Upper lobe of left lung (tissue), 6 donors: ENCODE measurements at regions not wholly inside any gene's neighbourhood (a gene's known extent, or its start where the extent isn't known, plus 50 kb on each side); places are given as distances from the start of the nearest gene placed in this dataset.

Source experiments
- ATAC-seq, 2 donors: fragments of 200-7000 bp; cut with Tn5 transposase; one replicate each; pipeline ENCODE4 v1.9.1; 2022; ENCODE audit warnings: mild to moderate bottlenecking in 2 of 2, moderate library complexity in 2 of 2; ENCODE audit not compliant: low FRiP score in 2 of 2
- DNase-seq, 2 donors: peaks; one replicate each; pipeline ENCODE4 v3.0.0-alpha.2; 2019 to 2020
- H3K27ac ChIP-seq, 4 donors: fragments of 200-600 bp; sonication (generic); one replicate each; pipeline ENCODE4 v1.5.1; 2016 to 2019
- H3K27me3 ChIP-seq, 4 donors: fragments of 200-600 bp; sonication (generic); one replicate each; pipeline ENCODE4 v1.5.1; 2017 to 2019
- H3K36me3 ChIP-seq, 4 donors: fragments of 200-600 bp; sonication (generic); one replicate each; pipeline ENCODE4 v1.5.1; 2016 to 2019
- H3K4me1 ChIP-seq, 4 donors: fragments of 200-600 bp; sonication (generic); one replicate each; pipeline ENCODE4 v1.5.1; 2018 to 2019
- H3K4me3 ChIP-seq, 4 donors: fragments of 200-600 bp; sonication (generic); one replicate each; pipeline ENCODE4 v1.5.1; 2017 to 2019; ENCODE audit warnings: mild to moderate bottlenecking in 2 of 4, moderate library complexity in 1 of 4
- H3K9me3 ChIP-seq, 4 donors: fragments of 200-600 bp; sonication (generic); one replicate each; pipeline ENCODE4 v1.5.1; 2018 to 2019
- CTCF ChIP-seq, 6 experiments: fragments of 450-650 bp in 4 of 6; fragments of 200-600 bp in 2 of 6; sonication (generic) in 2 of 6; IDR thresholded peaks; one replicate each; pipeline ENCODE4 v1.5.1; 2016 to 2019; ENCODE audit warnings: antibody characterized with exemption in 6 of 6
- EP300 ChIP-seq, 4 donors: sonication (generic); formaldehyde crosslinking; IDR thresholded peaks; one replicate each; pipeline ENCODE4 v1.5.1; 2017; ENCODE audit warnings: antibody characterized with exemption in 4 of 4, control low read depth in 2 of 4
- POLR2A ChIP-seq, 4 donors: fragments of 450-650 bp; IDR thresholded peaks; one replicate each; pipeline ENCODE4 v1.5.1; 2016 to 2017; ENCODE audit warnings: antibody characterized with exemption in 4 of 4, mild to moderate bottlenecking in 2 of 4
- POLR2AphosphoS5 ChIP-seq, 2 donors: sonication (generic); formaldehyde crosslinking; IDR thresholded peaks; one replicate each; pipeline ENCODE4 v1.5.1; 2017; ENCODE audit warnings: antibody characterized with exemption in 2 of 2
- WGBS, 2 donors: methylation state at CpG; one replicate each; pipeline ENCODE4 v1.1.5; 2017 to 2018; 5-methylcytosine and 5-hydroxymethylcytosine counted together
- donor health status: DM: no; HTN: no; CAD: no; lungs with moderate emphysema.
- donor health status: DM: no; HTN: yes; CAD: no; lungs with severe emphysema.

DNA sequence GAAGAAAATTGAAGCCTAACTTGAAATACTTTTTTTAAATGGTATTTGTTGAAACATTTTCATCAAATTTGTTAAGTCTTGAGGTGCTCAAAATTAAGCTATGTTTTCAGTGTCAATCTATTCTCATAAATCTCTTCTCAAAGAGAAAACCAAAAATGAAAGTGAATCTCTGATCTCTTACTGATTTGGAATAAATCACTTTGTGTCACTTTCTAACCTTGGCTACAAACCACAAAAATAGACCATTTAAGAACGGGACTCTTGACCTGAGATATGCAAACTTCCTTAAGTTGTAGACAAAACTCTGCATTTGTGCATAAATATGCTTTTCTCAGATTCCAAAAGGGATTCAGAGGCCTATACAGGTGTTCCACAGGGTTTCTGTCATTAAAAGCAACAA, 192.9 kb downstream of the SEC23A start:
- ATAC-seq = no peak
- TF ChIP-seq POLR2A (IDR thresholded peaks at IDR 0.05) (no peak), POLR2AphosphoS5 (IDR thresholded peaks at IDR 0.05) (no peak), CTCF (IDR thresholded peaks at IDR 0.05) (no peak), EP300 (IDR thresholded peaks at IDR 0.05) (no peak)

GRCh38 chr14:38904959-38905358, 198.1 kb downstream of the SEC23A start:
- TF ChIP-seq POLR2A (IDR thresholded peaks at IDR 0.05) = no peak
- TF ChIP-seq CTCF (IDR thresholded peaks at IDR 0.05) = no peak
- no peak for TF ChIP-seq POLR2AphosphoS5 (IDR thresholded peaks at IDR 0.05)
- no peak for TF ChIP-seq EP300 (IDR thresholded peaks at IDR 0.05)
- Histone ChIP-seq H3K4me3 (no peak overlapping the region), H3K27me3 (no peaks in the 10 kb centered on the region), H3K9me3 (no peaks in the 10 kb centered on the region), H3K36me3 (no peaks in the 10 kb centered on the region), H3K4me1 (no peaks in the 10 kb centered on the region), H3K27ac (no peak overlapping the region)
- DNase-seq (no peak), ATAC-seq (no peak)

More for the DNA sequence above, 192.9 kb downstream of the SEC23A start:
- no peak overlapping the region for H3K4me3 ChIP-seq
- H3K27ac ChIP-seq = no peak overlapping the region
- H3K36me3 ChIP-seq = no peaks in the 10 kb centered on the region
- 17 to 23% methylated on average over 1 of the region's 1 CpG for WGBS, 2 donors
- no peaks in the 10 kb centered on the region for H3K4me1 ChIP-seq
- no peaks in the 10 kb centered on the region for H3K27me3 ChIP-seq
- DNase-seq = no peak
- no peaks in the 10 kb centered on the region for H3K9me3 ChIP-seq

GRCh38 chr14:38901791-38902190, 201.2 kb downstream of the SEC23A start:
- TF ChIP-seq CTCF (IDR thresholded peaks at IDR 0.05) = no peak
- TF ChIP-seq POLR2A (IDR thresholded peaks at IDR 0.05) = no peak
- TF ChIP-seq EP300 (IDR thresholded peaks at IDR 0.05) = no peak
- TF ChIP-seq POLR2AphosphoS5 (IDR thresholded peaks at IDR 0.05) = no peak
- Histone ChIP-seq H3K27ac (no peak overlapping the region), H3K36me3 (no peaks in the 10 kb centered on the region), H3K4me3 (no peak overlapping the region), H3K27me3 (no peaks in the 10 kb centered on the region), H3K4me1 (no peaks in the 10 kb centered on the region), H3K9me3 (no peaks in the 10 kb centered on the region)
- WGBS, 2 donors = 85 to 94% methylated on average over 4 of the region's 4 CpGs
- ATAC-seq = no peak
- no peak for DNase-seq

DNA sequence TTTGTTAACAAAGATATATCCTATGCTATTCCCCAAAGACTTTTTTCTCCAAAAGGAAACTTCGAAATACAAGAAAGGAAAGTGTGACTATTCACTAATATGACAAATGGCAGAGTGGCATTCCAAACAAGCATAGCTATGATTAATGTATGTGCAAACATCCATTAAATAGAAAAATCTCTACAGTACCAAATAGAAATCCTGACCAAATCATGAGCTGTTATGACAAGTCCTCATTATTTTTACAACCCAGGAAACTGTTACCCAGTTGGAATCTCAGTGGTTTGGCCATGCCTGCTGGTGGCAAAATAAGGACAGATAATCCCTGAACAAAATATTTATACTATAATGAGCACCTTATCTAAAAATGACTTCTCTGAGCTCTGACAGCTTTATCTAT, 202.1 kb downstream of the SEC23A start:
- 62 to 74% methylated on average over 1 of the region's 1 CpG for WGBS, 2 donors
- Histone ChIP-seq H3K27me3 (no peaks in the 10 kb centered on the region), H3K4me3 (no peak overlapping the region), H3K36me3 (no peaks in the 10 kb centered on the region), H3K9me3 (no peaks in the 10 kb centered on the region), H3K27ac (no peak overlapping the region), H3K4me1 (no peaks in the 10 kb centered on the region)
- DNase-seq (no peak), ATAC-seq (no peak)
- TF ChIP-seq CTCF (IDR thresholded peaks at IDR 0.05) (no peak), EP300 (IDR thresholded peaks at IDR 0.05) (no peak), POLR2AphosphoS5 (IDR thresholded peaks at IDR 0.05) (no peak), POLR2A (IDR thresholded peaks at IDR 0.05) (no peak)

DNA sequence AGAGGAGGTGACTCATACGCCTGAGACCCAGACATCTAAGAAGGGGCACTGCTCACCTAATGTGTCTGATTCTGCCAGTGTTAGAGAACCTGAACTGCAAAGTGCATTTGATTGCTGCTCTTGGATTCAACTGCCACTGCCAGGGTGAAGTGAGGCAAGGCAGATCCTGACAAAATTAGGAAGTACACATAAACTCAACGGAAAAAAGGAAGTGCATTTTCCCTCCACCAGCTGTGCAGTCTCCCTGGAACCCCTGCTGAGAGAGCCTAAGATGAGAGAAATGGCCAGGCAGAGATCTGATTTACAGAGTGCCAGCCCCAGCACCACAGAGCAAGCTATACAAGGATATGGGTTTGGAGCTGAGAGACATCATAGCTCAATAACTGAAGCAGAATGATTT, 215.3 kb downstream of the SEC23A start:
- no peaks in the 10 kb centered on the region for H3K4me1 ChIP-seq
- no peaks in the 10 kb centered on the region for H3K27me3 ChIP-seq
- peak in 1 of 2 donors; percentile 21 for ATAC-seq
- TF ChIP-seq POLR2A (IDR thresholded peaks at IDR 0.05) = no peak
- no peak for TF ChIP-seq EP300 (IDR thresholded peaks at IDR 0.05)
- no peak for TF ChIP-seq CTCF (IDR thresholded peaks at IDR 0.05)
- no peak for TF ChIP-seq POLR2AphosphoS5 (IDR thresholded peaks at IDR 0.05)
- WGBS, 2 donors = 58 to 71% methylated on average over 2 of the region's 2 CpGs
- no peak for DNase-seq
- H3K27ac ChIP-seq = no peak overlapping the region
- no peak overlapping the region for H3K4me3 ChIP-seq
- no peaks in the 10 kb centered on the region for H3K36me3 ChIP-seq
- H3K9me3 ChIP-seq = no peaks in the 10 kb centered on the region
